ENCODE measurements at regions not wholly inside any gene's neighbourhood (a gene's known extent, or its start where the extent isn't known, plus 50 kb on each side); places are given as distances from the start of the nearest gene placed in this dataset.

- TF ChIP-seq ZNF138 (tag by site-specific recombination; IDR thresholded peaks at IDR 0.05; ENCODE audit: borderline replicate concordance) (no peak), ZNF701 (tag by site-specific recombination; IDR thresholded peaks at IDR 0.05) (no peak), CTCF (tag by site-specific recombination; IDR thresholded peaks at IDR 0.05) (no peak), ZNF501 (tag by site-specific recombination; IDR thresholded peaks at IDR 0.05) (no peak), ZBTB7A (tag by site-specific recombination; IDR thresholded peaks at IDR 0.05; ENCODE audit: low read depth) (no peak), ZNF24 (tag by site-specific recombination; IDR thresholded peaks at IDR 0.05) (no peak), BCL11A (tag by site-specific recombination; IDR thresholded peaks at IDR 0.05; ENCODE audit: low read depth) (no peak), ZSCAN18 (tag by site-specific recombination; IDR thresholded peaks at IDR 0.05) (no peak)
Measured at GRCh38 chr17:13256545-13256944, 238.7 kb upstream of the ELAC2 start.
